Epithelial cell of proximal tubule (primary cell): ENCODE measurements at regions not wholly inside any gene's neighbourhood (a gene's known extent, or its start where the extent isn't known, plus 50 kb on each side); places are given as distances from the start of the nearest gene placed in this dataset.

ENCODE experiments used
- DNase-seq: peaks from one replicate; pipeline ENCODE4 v3.0.0-alpha.2; 2011; ENCODE audit warnings: low read depth
- H3K4me3 ChIP-seq: 2 replicates; pipeline ENCODE4 v1.5.1; 2011; ENCODE audit warnings: low read depth, mild to moderate bottlenecking, low read length
- TF ChIP-seq, protein P1 (sequence below): conservative IDR thresholded peaks from 2 replicates; pipeline ENCODE4 v1.5.1; 2012; ENCODE audit warnings: low read depth, mild to moderate bottlenecking, low read length

DNA sequence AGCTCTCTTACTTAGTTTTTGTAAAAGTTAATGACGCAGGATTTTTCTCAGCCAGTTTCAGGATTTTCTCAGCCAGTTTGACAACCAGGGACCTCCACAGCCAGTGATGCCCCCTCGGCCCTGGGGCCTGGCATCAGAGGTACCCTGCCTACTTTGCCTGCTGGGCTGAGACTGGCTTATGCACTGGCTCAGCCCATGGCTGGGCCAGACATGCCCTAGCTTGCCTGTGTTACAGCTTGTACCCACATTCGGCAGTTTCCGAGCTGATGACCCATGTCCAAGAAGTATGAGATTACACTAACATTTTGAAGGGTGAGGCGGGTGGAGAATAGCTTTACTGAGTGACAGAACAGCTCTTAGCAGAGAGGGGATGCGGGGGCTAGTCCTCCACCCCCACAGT lies 406.1 kb upstream of the HSF2 start:
- no peak overlapping the region for H3K4me3 ChIP-seq
- TF ChIP-seq, protein P1, sequence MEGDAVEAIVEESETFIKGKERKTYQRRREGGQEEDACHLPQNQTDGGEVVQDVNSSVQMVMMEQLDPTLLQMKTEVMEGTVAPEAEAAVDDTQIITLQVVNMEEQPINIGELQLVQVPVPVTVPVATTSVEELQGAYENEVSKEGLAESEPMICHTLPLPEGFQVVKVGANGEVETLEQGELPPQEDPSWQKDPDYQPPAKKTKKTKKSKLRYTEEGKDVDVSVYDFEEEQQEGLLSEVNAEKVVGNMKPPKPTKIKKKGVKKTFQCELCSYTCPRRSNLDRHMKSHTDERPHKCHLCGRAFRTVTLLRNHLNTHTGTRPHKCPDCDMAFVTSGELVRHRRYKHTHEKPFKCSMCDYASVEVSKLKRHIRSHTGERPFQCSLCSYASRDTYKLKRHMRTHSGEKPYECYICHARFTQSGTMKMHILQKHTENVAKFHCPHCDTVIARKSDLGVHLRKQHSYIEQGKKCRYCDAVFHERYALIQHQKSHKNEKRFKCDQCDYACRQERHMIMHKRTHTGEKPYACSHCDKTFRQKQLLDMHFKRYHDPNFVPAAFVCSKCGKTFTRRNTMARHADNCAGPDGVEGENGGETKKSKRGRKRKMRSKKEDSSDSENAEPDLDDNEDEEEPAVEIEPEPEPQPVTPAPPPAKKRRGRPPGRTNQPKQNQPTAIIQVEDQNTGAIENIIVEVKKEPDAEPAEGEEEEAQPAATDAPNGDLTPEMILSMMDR, result no peak
- no peak for DNase-seq

DNA sequence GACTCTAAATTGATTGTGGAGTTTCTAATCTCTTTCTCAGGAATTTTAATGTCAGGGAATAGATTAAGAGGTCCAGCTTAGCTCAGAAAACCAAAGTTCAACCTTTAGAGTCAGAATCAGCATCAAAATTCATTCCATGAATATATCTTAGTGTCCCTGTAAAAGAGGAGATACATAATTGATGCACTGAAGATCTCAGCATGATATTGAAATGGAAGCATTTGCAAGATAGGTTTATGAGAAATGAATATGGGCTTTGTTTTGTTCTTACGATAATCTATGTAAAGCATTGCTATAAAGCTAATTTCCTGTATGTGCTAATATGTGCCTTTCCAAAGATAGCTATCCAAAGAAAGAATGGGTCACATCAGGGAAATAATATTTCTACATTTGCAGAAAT lies 404.5 kb upstream of the HSF2 start:
- TF ChIP-seq, protein P1, result no peak
- DNase-seq, result no peak

GRCh38 chr6:121998631-121999030 lies 400.8 kb upstream of the HSF2 start:
- TF ChIP-seq, protein P1, result no peak
- no peak overlapping the region for H3K4me3 ChIP-seq
- no peak for DNase-seq

More for the DNA sequence above, 404.5 kb upstream of the HSF2 start:
- H3K4me3 ChIP-seq, result no peak overlapping the region

DNA sequence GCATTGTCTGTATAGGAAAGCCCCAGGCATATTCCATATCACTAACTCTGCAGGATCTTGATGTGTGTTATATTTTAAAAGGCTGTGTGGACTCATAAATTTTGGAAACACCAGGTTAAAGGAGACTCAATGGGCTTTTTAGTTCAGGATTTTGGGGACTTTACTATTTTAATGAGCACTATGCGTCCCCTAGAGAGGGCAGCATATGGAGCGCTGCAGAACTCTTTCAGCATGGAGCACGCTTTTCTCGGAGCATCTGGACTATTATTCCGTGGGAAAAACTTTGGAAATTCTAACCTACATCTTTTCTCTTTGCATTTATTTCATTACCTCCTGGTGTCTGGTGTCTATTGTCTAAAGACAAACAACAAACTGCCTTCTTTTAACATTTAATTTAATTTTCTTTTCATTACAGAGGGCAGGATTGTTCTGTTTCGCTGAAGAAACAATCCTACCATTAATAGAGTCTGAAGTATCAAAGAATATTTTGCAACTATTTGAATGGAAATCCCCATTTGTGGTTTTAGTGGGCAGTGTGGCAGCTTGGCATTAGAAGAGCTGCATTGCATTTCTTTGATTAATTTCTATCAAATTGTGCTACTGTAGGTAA lies 399.9 kb upstream of the HSF2 start:
- TF ChIP-seq, protein P1, result no peak
- DNase-seq, result no peak
- no peak overlapping the region for H3K4me3 ChIP-seq

GRCh38 chr6:122005661-122006060 lies 393.8 kb upstream of the HSF2 start:
- TF ChIP-seq, protein P1, result no peak
- no peak for DNase-seq
- H3K4me3 ChIP-seq, result no peak overlapping the region

DNA sequence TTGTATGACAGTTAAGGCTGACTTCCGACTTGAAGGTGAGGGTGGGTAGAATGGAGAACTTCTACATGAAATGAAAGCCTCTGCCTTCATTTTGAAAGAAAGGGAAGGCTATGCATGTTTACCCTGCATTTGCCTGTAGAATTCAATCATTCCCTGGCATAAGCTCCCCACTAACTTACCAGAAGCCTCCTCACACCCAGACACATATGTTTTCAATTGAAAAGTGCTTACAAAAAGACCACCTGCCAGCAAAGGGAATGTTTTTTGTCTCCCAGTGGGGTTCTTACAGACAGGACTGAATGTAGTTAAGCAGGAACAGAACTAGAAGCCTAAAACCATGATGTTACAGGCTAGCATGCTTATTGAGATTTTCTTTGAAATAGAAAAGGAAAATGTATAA lies 392.1 kb upstream of the HSF2 start:
- DNase-seq, result no peak
- TF ChIP-seq, protein P1, result no peak
- H3K4me3 ChIP-seq, result no peak overlapping the region
